Ramos (cell line): ENCODE measurements at regions not wholly inside any gene's neighbourhood (a gene's known extent, or its start where the extent isn't known, plus 50 kb on each side); places are given as distances from the start of the nearest gene placed in this dataset.

ENCODE experiments used
- in situ Hi-C: fragments of 300-500 bp; cut with MboI; formaldehyde crosslinking; loops from one replicate; pipeline ENCODE4 v1.14.3; 2022; ENCODE audit warnings: low sequenced_read_pairs; ENCODE audit not compliant: unreplicated experiment

DNA sequence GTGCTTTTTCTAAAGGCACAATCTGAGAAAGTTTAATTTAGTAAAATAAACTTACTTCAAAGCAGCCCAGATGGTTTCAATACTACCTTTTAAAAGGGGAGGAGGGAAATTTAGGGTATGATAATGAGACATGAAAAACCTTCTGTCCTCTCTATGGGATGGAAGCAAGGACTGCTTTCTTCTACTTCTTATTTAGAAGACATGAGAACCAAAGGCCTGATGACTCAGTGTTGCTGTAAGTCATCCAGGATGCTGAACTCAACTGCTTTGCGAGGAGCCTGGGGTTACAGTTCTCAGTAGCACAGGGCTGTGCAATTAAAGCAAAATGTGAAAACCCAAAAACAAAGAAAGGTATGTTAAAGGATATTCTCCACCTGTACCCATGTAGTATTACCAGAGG is 140.8 kb upstream of the EDNRA start:
- in situ Hi-C loops: no loop called here

DNA sequence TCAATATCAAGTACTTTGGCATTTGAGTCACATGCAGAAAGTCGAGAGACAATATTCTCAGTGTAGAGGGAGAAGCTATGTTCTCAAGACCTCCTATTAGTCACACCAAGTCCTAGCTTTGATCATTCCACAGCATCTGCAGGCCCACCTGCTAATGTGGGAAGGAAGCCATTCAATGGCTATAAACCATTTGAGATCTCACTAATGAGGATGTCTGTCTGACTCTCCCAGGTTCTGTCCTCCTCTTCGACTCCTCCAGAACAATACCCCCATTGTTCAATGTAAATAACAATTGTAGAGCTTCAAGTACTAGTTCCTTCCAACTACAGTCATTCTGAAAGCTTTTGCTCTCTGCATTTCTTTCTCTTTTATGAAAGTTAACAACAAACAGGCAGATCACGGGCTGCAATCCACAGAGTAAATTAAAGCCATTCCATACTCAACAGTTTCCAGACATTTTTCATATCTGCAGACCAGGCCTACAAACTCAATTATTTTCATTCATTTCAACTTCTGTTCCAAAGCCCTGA is 140.2 kb upstream of the EDNRA start:
- in situ Hi-C loops: no loop called here

DNA sequence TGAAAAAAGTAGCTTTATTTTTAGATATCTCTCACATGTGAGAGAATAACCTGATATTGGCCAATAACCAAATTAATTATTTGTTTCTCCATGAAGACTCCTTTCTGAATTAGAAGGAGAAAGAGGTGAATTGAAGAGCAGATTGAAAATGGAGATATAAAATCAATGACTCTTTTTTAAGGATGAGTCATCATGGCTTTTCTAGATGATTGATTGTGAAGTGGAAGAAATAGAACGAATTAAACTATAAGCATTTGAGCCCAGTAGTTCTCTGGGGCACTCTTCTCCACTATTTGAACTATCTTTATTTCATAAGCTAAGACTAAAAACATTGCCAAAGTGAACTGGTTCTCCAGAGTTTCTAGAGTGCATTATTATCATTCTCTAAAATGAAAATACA is 137.2 kb upstream of the EDNRA start:
- in situ Hi-C loops: no loop called here

DNA sequence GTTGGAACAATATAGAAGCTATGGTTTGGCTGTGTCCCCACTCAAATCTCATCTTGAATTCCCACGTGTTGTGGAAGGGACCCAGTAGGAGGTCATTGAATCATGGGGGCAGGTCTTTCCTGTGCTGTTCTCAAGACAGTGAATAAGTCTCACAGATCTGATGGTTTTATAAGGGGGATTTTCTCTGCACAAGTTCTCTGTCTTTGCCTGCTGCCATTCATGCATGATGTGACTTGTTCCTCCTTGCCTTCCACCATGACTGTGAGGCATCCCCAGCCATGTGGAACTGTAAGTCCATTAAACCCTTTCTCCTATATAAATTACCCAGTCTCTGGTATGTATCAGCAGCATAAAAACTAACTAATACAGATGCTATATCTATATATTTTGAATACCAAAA is 135.2 kb upstream of the EDNRA start:
- in situ Hi-C loops: no loop called here

DNA sequence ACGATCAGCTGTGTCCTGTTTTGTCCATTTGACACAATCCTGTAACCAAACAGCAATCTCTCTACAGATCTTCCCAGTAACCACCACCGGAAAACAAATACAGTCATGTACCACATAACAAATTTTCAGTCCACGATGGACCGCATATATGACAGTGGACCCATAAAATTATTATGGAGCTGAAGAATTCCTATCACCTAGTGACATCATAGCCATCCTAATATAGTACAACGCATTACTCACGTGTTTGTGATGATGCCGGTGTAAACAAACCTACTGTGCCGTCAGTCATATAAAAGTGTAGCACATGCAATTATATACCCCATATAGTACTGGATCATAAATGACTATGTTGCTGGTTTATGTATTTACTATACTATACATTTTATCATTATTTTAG is 133.7 kb upstream of the EDNRA start:
- in situ Hi-C loops: no loop called here

DNA sequence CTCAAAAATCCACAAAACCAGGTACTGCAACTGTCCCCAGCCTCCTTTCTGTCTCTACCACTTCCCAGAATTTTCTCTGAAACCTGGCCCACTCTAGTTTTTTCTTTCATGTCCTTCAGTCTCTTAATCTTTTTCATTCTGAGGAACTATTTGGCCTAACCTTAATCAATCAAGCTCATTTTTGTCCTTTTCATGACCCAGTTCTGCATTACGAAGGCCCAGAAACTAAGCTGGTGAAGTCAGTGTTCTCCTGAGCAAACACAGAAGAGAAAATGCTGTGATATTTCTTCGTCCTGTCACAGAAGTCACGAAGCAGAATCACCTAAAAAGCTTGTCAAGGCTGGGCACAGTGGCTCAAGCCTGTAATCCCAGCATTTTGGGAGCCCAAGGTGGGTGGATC is 131.7 kb upstream of the EDNRA start:
- in situ Hi-C loops: no loop called here

DNA sequence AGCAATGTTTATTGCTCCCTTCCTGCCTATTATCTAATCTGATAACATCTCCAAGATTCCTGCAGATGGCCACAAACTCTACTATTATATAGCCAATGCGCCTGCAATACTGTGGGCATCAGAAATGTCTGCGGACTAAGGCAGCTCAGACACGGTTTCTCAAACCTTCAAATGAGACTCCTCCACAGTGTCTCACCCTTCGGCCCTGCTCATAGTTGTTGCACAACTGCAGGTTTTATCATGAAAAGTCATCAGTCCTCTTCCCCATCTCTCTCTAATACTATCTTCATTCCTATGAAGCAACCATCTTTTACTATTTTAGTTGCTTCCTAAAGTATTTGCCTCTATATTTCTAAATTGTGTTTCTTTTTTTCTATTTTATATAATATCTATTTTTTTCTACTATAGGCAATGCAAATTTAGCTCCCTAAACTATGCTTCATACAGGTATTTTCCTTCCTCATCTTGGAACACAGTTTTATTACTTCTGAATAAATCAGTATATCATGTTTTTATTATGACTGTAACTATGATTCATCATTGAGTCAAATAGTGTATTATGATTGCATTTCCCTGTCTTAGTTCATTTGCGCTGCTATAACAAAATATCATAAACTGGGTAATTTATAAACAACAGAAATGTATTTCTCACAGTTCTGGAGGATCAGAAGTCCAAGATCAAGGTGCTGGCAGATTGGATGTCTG is 129.7 kb upstream of the EDNRA start:
- in situ Hi-C loops: no loop called here

DNA sequence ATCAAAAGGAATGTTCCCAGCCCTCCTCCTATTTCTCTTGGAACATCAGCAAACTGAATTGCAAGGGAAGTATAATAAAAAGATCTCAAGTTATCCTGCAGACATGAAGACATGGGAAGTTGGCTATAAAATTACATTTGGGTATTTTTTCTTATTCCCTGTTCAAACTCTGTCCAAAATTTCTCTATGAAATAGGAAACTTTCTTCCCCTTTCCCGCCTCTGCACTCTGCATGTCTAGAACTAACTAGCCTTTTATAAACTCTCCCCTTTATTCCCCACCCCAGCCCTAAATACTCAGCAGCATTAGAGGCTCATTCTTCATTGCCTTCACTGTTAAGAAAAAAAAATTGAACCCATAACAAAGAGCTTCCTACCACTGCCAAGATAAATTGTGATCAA is 126.7 kb upstream of the EDNRA start:
- in situ Hi-C loops: no loop called here

DNA sequence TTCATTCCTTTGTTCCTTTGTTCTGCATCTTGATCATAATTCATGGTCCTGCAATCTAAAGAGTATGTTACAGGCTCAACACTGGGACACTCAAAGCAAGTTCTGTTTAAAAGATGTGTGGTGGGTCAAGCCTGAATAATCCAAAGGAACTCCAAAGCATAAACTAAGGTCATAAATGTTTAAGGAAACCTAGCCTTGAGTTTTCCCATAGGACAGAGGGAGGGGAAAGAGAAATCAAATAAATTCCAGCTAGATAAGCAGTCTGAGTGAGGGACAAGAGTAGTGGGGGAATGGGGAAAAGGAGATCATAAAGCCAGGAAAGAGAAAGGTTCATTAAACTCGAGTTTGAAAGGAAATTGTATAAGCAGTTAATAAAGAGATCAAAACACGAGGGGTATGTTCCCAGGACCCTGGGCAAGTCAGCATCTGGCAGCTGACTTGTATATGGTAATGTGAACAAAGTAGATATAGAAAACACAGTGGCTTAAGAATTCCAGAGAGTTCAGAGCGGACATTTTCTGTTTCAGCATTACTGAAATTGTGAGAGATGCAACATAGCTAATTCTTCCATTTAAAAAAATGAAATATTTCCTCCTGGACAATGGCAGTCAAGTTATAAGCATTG is 125.8 kb upstream of the EDNRA start:
- in situ Hi-C loops: no loop called here

DNA sequence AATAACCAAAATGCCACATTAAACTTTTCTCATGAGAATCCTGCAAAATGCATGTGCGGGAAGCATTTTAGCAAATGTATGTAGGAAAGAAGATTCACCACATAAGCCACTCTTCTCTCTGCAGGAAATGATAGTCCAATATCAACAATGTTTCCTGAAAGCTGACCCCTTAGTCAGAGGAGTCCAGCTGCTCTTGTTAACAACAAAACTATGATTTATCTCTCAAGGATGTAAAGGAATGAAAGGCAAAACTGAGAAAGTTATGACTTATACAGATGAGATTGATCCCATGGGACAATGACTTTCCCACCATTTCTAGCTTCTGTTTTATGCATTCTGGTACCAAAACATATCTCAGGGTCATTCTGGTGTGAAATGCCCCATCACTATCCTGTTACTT is 125.0 kb upstream of the EDNRA start:
- in situ Hi-C loops: no loop called here

DNA sequence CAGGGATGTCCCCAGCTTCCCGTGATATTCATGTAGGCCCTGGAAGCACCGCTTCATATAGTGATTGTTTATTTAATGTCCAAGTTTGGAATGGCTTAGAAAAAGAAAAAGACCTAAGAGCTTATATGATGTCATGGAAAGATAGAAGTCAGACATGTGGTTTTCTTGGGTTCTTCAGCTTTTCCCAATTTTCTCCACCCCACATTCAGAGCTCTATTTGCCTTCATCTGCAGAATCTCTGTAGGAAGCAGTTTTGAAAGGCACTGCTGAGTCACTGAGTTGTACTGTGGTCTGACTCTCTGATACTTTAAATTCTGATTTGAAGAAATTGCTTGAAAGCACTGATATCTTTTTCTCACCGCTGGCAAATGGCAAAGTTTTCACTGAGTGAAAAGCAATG is 120.6 kb upstream of the EDNRA start:
- in situ Hi-C loops: no loop called here

DNA sequence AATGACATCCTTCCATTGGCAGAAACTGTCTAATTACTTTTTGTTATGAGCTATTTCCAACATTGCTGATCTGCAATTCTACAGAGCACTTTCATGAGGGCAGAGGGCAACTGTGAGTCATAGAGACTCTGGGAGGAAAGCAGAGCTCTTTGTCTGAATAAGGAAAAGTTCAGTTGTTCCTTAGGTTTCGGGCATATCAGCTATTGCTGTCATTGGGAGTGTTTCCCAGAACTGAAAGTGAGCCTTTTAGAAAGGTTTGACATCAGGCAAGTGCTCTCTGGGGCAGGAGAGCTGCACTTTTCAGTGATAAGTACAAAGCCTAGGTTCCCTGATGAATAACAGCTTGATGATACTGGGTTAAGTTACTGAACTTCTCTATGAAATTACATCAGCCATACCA is 119.2 kb upstream of the EDNRA start:
- in situ Hi-C loops: no loop called here

DNA sequence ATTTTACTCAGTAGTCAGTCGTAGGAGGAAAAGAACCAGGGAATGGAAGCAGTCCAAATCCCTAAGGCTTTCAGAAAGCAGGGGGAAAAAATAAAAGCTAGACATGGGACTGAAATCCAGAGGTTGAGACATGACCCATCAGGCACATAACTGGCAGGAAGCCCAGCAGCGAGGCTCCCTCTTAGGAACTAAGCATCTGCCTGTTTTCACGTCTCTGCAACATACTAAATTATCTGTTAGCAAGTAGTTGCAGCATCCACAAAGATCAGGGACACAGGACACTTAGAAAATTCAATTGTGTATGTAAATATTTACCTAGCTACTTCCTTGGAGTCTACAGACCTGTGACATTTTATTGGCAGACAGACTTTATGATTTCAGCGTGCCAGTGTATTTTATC is 118.0 kb upstream of the EDNRA start:
- in situ Hi-C loops: no loop called here

DNA sequence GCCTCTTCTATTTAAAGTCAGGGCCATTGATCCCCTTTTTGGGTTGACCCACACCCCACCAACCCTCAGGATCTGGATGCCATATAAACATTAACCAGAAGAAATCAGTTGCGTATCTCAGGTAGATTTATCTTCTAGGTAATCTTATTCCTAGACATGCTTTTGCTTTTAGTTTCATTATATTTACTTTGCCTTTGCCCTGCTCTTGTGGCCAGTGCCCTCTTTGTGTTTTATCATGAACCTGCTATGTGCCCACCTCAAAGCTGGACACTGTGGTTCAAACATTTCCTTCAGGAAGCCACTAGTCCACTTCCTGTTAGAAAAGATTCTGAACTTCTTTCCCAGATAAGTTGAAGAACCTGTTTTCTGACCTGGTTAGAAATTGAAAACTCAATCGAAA is 117.4 kb upstream of the EDNRA start:
- in situ Hi-C loops: no loop called here

DNA sequence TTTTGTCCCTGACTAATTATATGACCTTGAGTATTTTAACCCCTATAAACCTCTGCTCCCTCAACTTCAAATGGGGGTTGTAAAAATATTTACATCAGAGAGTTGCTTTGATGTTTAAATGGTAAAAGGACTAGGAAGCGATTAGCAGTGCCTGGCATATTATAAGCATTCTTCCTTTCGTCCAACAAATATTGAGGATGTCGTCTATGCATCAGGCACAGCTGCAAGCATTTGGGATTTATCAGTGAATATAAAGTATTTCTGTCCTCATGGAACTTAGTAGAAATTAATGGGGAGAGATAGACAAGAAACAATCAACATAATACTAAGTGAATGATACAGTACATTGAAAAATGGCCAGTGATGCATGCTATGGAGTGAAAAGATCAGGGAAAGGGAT is 115.5 kb upstream of the EDNRA start:
- in situ Hi-C loops: no loop called here

DNA sequence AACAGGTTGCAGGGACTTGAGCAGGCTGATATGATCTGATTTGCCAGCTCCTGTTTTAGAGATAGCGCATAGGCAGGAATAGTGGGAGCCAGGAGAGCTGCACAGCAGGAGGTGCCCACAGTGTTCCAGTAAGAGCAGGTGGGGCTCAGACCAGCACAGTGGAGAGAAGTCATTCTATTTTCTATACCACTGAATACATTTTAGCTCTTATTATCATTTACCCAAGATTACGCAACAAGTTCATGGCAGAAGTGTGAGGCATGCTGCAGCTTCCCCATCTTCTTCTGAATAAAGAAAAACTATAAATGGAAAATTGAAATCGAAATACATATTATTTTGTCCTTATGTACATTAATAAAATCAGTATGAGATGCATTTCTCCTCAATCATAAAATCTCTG is 114.7 kb upstream of the EDNRA start:
- in situ Hi-C loops: no loop called here

DNA sequence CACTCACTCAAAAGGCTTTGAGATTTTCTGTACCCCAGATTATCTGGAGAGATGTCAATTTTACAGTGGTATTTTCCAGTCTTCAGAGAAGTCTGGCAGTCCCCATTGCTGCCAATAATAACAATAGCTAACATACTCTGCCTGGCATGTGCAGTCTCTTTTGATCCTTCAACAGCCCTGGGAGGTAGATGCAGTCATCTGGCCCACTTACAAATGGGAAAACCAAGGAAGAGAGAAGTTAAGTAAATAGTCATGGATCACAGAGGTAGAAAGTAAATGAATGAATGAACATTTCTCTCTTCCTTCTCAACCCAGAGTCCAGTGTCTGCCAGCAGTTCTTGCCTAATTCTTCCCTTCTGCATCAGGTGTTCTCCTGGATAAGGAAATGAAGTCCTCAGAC is 113.0 kb upstream of the EDNRA start:
- in situ Hi-C loops: no loop called here

DNA sequence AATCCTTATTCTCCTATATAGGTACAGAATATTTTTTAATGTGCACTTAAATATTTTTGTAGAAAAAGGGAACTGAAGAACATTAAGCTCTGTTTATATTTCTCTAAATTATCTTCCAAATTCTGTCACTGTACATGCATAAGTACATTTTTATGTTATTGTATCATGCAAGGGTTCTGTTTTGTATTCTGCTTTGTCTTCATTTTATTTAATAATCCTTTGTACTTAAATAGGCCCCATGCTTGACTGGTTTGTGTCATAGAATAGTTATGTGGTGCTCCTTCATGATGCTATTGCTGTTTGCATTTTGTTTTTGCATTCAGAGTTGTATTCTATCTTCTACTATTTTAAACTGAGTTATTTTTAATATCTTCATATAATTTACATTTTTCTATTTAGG is 111.9 kb upstream of the EDNRA start:
- in situ Hi-C loops: no loop called here

DNA sequence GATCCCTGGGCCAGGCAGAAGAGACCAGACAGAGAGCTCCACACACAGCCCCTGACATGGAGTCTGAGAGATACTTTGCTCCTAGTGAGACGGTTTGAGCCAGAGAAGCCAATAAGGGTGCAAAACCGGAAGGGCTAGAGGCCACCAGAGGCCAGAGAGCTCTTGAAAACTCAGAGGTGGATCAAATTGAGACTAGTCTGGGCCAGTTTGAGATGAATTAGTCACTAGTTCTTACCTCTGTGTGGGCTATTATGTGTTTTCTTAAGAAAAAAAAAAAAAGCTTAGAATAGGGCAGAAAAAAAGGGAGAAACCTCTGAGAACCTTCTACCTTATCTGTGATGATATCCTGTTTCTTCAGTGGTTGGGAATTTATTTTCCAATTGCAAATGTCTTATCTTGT is 110.4 kb upstream of the EDNRA start:
- in situ Hi-C loops: no loop called here

DNA sequence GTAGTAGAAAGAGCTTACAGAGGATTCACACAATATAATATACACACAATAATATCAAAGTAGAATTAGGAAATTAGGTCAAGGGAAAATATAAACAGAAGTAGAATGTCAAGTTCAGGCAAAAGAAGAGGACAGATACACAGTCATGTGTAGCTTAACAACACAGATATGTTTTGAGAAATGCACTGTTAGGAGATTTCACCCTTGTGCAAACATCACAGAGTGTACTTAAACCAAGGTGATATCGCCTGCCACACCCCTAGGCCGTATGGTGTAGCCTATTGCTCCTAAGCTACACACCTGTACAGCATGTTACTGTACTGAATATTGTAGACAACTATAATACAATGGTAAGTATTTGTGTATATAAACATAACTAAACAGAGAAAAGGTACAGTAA is 110.0 kb upstream of the EDNRA start:
- in situ Hi-C loops: no loop called here

DNA sequence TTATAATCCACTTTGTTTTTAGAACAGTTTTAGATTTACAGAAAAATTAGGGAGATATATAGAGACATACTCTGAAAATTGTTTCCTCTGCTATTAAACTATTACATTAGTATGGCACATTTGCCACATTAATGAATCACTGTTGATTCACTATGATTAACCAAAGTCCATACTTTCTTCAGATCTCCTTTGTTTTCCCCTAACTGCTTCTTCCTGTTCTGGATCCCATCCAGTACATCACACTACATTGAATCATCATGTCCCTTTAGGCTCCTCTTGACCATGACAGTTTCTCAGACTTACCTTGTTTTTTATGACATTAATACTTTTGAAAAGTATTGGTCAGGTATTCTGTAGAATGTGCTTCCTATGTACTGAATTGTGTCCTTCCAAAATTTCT is 109.2 kb upstream of the EDNRA start:
- in situ Hi-C loops: no loop called here

DNA sequence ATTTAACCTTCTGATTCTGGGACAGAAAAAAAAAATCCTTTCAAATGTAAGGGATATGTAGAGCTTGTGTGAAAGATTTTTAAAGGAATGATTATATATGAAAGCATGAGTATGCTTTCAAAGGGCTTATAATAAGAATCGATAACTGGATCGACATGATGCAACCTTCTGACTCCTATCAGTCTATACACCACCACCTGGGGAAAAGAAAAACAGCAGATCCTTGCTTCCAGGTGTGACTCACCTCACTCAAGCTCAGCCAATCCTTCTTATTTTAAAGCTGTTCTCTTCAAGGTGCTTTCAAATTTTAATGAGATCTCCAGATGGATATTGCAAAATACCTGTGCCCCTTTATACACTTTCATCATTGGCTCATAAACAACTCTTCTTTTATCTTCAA is 102.1 kb upstream of the EDNRA start:
- in situ Hi-C loops: no loop called here
